ENCODE measurements at regions not wholly inside any gene's neighbourhood (a gene's known extent, or its start where the extent isn't known, plus 50 kb on each side); places are given as distances from the start of the nearest gene placed in this dataset.
"Not testable (repeated sequence)": the region's sequence is repeated elsewhere in the genome, so short reads cannot be mapped to it uniquely, and the experiment has no call there.

- in situ Hi-C loops (cut with MboI; ENCODE audit: low pct_unique_long_range_greater_than_20kb, low sequenced_read_pairs, unreplicated experiment): no loop called here
- TF ChIP-seq CTCF (IDR thresholded peaks at IDR 0.05; ENCODE audit: extremely low read depth, insufficient read depth, missing control alignments): no peak
- DNase-seq (ENCODE audit: low spot score): no peak
These were observed 343.5 kb downstream of the TEX29 start for GRCh38 chr13:111663953-111664421.

DNA sequence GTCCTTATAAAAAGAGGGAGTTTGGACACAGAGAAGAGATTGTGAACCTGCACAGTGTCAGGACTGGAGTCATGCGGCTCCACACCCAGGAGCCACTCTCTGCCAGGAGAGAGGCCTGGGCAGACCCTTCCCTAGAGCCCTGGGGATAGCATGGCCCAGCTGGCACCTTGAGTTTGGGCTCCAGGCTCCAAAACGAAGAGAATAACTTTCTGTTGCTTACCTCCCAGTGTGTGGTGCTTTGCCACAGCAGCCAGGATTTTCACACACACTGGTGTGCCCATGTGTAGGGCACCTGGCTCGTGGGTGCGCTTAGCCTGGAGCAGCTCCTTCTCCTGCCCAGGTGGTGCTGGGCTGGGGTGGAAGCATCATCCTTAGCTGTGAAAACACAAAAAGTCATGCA, 344.3 kb downstream of the TEX29 start:
- in situ Hi-C loops (cut with MboI; ENCODE audit: low pct_unique_long_range_greater_than_20kb, low sequenced_read_pairs, unreplicated experiment): no loop called here
- no peak for DNase-seq (ENCODE audit: low spot score)
- no peak for TF ChIP-seq CTCF (IDR thresholded peaks at IDR 0.05; ENCODE audit: extremely low read depth, insufficient read depth, missing control alignments)

- DNase-seq (ENCODE audit: low spot score): no peak
- in situ Hi-C loops (cut with MboI; ENCODE audit: low pct_unique_long_range_greater_than_20kb, low sequenced_read_pairs, unreplicated experiment): no loop called here
- TF ChIP-seq CTCF (IDR thresholded peaks at IDR 0.05; ENCODE audit: extremely low read depth, insufficient read depth, missing control alignments): no peak
These were observed 345.3 kb downstream of the TEX29 start for GRCh38 chr13:111665691-111666095.

DNA sequence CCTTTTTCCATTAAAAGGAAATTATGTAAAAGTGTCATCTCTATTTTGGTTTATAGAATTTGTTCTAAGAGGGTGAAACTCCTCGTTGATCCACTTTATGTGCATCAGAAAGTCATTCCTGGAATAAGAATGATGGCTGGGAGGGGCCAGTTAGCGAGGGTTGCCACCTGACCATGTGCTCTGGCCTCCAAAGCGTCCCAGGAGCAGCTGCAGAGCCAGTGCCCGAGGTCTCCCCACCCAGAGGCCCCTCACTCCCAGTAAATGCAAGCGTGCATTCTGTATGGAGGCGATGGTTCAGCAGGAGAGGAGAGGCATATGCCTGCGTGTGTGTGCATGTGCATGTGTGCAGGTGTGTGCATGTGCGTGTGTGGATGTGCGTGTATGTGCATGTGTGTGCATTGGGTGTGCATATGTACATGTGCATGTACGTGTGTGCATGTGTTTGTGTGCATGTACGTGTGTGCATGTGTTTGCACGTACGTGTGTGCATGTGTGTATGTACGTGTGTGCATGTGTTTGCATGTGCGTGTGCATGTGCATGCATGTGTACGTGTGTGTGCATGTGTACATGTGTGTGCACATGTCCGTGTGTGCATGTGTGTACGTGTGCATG, 345.8 kb downstream of the TEX29 start:
- in situ Hi-C loops (cut with MboI; ENCODE audit: low pct_unique_long_range_greater_than_20kb, low sequenced_read_pairs, unreplicated experiment): no loop called here
- DNase-seq (ENCODE audit: low spot score): no peak
- TF ChIP-seq CTCF (IDR thresholded peaks at IDR 0.05; ENCODE audit: extremely low read depth, insufficient read depth, missing control alignments): no peak

GRCh38 chr13:111667757-111668156, 347.3 kb downstream of the TEX29 start:
- in situ Hi-C loops (cut with MboI; ENCODE audit: low pct_unique_long_range_greater_than_20kb, low sequenced_read_pairs, unreplicated experiment): no loop called here
- no peak for TF ChIP-seq CTCF (IDR thresholded peaks at IDR 0.05; ENCODE audit: extremely low read depth, insufficient read depth, missing control alignments)
- DNase-seq (ENCODE audit: low spot score): no peak

DNA sequence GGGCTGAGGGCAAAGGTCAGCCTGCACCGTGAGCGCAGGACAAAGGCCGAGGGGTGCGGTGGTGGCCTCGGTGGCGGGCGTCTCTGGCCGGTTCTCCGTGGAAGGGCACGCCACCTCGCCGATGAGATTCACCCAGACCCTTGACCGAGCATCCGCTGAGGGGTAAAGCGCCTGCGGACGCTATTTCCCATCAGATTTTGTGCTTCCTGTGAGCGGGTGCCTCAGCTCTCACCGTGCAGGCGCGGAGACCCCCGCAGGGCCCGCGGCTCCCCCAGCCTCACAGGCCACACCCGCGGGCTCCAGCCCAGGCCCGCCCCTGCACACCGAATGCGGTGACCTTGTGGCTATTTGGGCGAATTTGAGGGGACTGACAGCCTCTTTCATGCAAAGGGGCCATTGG, 348.0 kb downstream of the TEX29 start:
- in situ Hi-C loops (cut with MboI; ENCODE audit: low pct_unique_long_range_greater_than_20kb, low sequenced_read_pairs, unreplicated experiment): no loop called here
- TF ChIP-seq CTCF (IDR thresholded peaks at IDR 0.05; ENCODE audit: extremely low read depth, insufficient read depth, missing control alignments): no peak
- DNase-seq (ENCODE audit: low spot score): no peak

DNA sequence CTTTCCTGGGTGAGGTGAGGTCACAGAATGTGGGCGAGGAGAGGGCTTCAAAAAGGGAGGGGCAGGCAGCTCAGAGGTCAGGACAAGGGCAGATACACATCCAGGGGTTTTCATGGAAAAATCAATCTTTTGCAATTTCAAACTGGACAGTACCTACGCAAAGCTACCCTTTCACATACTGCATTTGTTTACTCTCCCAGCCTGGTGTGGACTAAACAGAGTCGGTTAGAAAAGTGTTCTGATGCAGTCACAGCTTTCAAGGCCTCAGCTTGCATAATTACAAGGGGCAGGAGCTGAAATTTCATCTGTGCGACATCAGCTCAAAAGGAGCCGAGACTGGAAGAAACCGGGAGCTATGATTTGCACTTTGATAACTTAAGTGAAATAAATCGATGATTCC, 351.8 kb downstream of the TEX29 start:
- in situ Hi-C loops (cut with MboI; ENCODE audit: low pct_unique_long_range_greater_than_20kb, low sequenced_read_pairs, unreplicated experiment): not testable (repeated sequence)

GRCh38 chr13:111678120-111678882, 357.9 kb downstream of the TEX29 start:
- DNase-seq (ENCODE audit: low spot score); in situ Hi-C loops (cut with MboI; ENCODE audit: low pct_unique_long_range_greater_than_20kb, low sequenced_read_pairs, unreplicated experiment): not testable (repeated sequence)

More for the DNA sequence above, 351.8 kb downstream of the TEX29 start:
- not testable (repeated sequence) for DNase-seq (ENCODE audit: low spot score)

- DNase-seq (ENCODE audit: low spot score); in situ Hi-C loops (cut with MboI; ENCODE audit: low pct_unique_long_range_greater_than_20kb, low sequenced_read_pairs, unreplicated experiment): not testable (repeated sequence)
These were observed 359.2 kb downstream of the TEX29 start for GRCh38 chr13:111679645-111680044.

DNA sequence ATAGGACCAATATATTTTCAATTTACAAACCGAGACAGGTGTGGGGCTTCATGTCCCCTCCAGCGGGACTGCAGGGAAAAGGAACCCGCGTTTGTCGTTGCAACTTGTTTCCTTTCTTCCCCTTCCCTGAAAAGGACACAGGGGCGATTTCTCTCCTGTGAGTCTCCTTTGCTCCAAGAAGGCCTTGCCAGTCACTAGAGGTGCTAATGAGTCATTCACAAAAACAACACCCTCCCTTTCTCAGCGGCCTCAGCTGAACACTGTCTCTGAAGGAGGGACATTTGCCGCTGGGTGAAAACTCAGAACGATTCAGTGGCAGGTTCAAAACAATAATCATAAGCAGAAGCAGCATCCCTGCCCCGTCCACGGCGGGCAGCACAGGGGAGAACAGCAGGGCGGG, 359.7 kb downstream of the TEX29 start:
- in situ Hi-C loops (cut with MboI; ENCODE audit: low pct_unique_long_range_greater_than_20kb, low sequenced_read_pairs, unreplicated experiment); DNase-seq (ENCODE audit: low spot score): not testable (repeated sequence)
